Activated CD4-positive, alpha-beta T cell treated with anti-CD3 and anti-CD28 coated beads, Interleukin-2, Interleukin-4, amounts not matched to agents 100 ng/mL and 50 ng/mL, durations not matched to agents 16 hours and 8 hours (primary cell): ENCODE measurements at regions not wholly inside any gene's neighbourhood (a gene's known extent, or its start where the extent isn't known, plus 50 kb on each side); places are given as distances from the start of the nearest gene placed in this dataset.

Experiments used
- DNase-seq: peaks from one replicate; pipeline ENCODE4 v3.0.0-alpha.2; 2020; ENCODE audit warnings: low spot score

GRCh38 chr6:767755-768512, 75.0 kb upstream of the EXOC2 start:
- DNase-seq: no peak

- DNase-seq: no peak
These were observed 73.7 kb upstream of the EXOC2 start for GRCh38 chr6:766625-767024.

GRCh38 chr6:761997-762396, 69.1 kb upstream of the EXOC2 start:
- no peak for DNase-seq

GRCh38 chr6:760982-761955, 68.3 kb upstream of the EXOC2 start:
- DNase-seq: no peak

- DNase-seq: no peak
These were observed 66.8 kb upstream of the EXOC2 start for GRCh38 chr6:759729-760128.

GRCh38 chr6:756224-756623, 63.3 kb upstream of the EXOC2 start:
- no peak for DNase-seq

- no peak for DNase-seq
These were observed 61.3 kb upstream of the EXOC2 start for GRCh38 chr6:754202-754601.

- DNase-seq: no peak
These were observed 60.5 kb upstream of the EXOC2 start for GRCh38 chr6:753486-753885.

GRCh38 chr6:752438-752837, 59.5 kb upstream of the EXOC2 start:
- no peak for DNase-seq

GRCh38 chr6:751765-752164, 58.8 kb upstream of the EXOC2 start:
- DNase-seq: no peak

GRCh38 chr6:747921-748320, 55.0 kb upstream of the EXOC2 start:
- no peak for DNase-seq

- DNase-seq: no peak
These were observed 54.1 kb upstream of the EXOC2 start for GRCh38 chr6:747028-747427.

- DNase-seq: no peak
These were observed 51.9 kb upstream of the EXOC2 start for GRCh38 chr6:744666-745353.

GRCh38 chr6:743320-744096, 50.6 kb upstream of the EXOC2 start:
- no peak for DNase-seq
